Activated naive CD4-positive, alpha-beta T cell treated with Interleukin-2 at 50 U/mL for 16 hours (primary cell): ENCODE measurements at regions not wholly inside any gene's neighbourhood (a gene's known extent, or its start where the extent isn't known, plus 50 kb on each side); places are given as distances from the start of the nearest gene placed in this dataset.
A peak's percentile ranks its signal among the peaks of the same experiment; 100 is the strongest.

Source experiments
- DNase-seq: peaks from one replicate; pipeline ENCODE4 v3.0.0-alpha.2; 2020

DNA sequence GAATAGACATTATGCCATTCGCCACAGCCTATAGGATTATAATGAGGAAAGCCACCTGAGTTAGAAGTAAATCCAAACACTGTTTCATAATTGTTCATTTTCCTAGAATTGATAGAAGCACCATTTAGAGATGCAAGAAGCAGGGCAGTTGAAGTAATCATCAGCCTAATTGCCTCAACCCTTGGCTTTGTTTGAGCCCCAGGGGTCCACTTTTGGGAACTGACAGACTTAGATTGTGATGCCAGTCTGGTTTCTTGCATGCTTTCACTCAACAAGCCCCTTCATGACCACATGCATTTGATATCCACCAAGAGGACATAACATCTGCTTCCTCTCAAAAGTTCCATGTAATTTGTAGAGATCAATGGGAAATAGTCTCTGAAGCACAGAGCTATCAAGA lies 97.2 kb upstream of the COL8A1 start:
- no peak for DNase-seq

DNA sequence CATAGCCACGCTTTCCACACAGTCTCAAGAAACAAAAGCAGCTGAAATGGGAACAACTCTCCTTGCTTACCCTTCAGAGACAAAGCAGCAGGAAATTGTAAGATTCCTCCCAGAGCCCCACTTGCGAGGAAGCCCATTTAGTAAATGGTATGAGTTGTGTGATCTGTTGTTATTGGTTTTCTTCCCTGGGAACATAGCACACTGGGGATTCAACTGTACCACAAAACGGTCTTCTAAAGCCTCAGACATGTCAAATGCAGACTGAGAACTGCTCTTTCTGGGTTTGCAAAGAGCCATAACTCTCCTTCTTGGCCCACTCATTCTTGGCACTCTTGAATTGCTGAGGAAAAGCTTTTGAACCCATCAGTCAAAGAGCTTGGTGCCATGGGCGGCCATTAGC lies 101.0 kb upstream of the COL8A1 start:
- DNase-seq: no peak

DNA sequence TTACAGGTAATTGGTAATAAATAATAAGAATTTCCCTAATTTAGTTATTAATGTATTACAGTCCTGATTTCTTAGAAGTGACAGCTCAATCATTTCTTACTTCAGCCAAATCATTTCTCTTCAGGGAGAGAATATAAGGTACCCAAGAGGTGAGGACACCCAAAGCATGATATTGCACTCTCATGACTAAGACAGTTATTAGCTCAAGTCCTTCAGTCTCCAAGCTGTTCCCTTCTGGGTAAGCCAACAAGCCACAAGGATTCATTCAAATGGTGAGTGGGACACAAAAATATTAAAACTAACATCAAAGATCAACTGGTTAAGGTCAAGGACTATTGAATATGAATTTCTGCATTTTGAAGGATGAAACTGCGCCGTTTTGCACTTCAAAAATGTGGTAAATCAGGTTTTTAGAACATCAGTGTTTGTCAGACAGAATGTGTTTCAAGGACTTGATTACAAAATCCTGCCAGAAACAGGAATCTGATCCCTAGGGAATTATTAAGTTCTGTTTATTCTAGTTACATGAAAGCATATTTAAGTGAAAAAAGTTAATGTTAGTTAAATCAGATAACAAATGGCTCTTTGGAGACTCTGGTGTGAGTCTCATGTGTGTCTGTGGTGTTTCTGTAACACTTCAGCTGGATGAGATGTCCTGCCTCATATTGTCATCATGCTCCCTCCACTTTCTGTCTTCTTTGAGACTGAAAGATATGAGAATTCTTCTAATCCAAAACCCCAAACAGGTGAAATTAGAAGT lies 101.7 kb upstream of the COL8A1 start:
- DNase-seq: no peak

DNA sequence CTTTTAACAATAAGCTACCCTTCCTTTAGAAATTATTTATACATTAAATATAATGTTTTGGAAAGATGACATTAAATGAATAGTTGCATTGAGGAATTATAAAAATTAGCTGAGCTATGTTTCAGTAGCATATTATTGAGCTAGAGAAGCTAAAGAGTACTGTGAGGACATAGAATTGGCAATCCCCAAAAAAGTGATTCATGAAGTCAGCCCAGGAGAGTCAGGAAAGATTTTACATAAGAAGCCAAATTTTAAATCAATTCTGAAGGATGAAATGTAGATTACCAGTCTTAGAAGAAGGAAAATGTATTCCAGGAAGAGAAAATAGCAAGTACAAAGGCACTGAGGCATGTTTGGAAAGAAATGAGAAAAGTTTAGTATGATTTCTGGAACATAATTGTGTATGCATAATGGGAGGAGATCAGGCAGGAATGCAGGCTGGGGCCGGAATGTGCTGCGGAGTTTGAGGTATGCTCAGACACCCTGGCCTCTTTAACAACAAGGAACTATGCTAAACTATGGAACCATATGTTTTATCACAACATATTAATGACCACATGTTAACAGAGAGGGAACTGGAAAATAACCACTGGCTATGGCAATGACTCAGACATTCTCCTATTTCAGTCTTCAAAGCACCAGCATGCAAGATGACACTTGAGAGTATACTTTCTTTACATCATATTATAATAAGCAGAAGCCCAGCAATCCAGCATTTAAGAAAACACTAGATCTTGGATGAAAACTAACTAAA lies 103.3 kb upstream of the COL8A1 start:
- no peak for DNase-seq

DNA sequence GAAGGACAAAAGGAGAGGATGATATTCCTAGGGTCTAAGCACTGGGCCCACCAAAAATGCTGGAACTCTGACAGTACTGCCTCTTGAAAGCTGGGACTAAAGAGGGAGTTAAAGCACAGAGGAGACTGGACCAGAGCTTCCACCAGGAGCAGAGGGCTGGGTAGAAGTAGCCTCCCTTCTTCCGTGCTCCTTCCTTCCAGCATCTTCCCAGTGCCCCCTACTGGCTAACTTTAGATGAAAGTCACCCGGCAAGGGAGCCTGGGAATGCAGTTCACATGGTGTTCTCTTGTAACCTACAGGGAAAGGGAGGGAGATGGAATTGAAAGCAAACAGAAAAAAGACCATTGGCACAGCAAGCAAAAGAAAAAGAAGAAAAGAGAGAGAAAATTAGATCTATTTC lies 106.1 kb upstream of the COL8A1 start:
- no peak for DNase-seq

DNA sequence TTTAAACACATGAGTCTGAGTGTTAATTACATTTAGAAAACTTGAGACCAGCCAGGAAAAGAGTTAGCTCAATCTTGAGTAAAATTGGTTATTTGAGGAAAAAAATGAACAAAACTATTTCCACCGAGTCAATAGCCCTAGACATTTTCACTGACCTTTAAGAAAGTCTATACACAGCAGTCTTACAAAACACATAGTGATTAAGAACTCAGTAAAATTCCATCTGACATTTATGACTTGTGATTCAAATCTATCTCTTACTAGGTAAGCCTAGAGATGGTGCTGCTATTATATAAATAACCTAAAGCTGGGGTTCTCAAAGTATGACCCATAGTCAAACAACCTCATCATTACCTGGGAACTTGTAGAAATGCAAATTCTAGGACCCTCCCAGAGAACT lies 109.1 kb upstream of the COL8A1 start:
- DNase-seq: no peak

DNA sequence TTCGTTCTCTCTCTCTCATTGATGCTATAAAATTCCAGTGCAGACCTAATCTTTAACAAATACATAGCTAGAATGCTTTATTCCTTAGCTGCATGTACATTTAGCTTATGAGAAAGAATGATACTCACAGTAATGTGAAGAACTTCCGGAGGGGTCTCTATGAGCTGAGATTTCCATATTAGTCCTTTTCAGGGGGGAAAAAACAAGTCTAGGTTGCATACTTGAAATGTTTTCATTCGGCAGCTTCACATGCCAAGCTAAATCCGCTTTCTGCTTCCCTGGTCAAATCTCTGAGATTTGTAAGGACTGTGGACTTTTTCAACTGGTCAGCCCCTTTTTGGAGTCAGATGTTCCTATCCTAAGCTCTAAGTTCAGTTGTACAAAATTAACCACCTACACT lies 111.5 kb upstream of the COL8A1 start:
- DNase-seq: no peak

DNA sequence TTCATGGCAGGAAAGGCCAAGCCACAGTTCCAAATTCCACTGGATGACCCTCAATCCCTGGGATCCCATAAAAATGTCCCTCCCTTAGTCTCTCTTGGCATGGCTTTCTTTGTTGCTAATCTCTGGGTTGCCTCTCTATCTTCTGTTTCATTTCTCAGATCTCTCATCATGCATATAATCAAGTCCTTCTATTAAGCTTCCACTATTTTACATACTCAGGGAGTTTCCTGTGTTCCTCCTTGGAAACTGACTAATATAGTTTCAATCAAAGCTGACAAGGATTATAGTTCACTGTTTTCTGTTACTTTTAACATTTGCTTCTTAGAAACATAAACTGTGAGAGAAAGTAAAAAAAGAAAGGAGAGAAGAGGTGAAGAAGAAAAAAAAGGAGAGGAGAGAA lies 113.8 kb upstream of the COL8A1 start:
- no peak for DNase-seq

DNA sequence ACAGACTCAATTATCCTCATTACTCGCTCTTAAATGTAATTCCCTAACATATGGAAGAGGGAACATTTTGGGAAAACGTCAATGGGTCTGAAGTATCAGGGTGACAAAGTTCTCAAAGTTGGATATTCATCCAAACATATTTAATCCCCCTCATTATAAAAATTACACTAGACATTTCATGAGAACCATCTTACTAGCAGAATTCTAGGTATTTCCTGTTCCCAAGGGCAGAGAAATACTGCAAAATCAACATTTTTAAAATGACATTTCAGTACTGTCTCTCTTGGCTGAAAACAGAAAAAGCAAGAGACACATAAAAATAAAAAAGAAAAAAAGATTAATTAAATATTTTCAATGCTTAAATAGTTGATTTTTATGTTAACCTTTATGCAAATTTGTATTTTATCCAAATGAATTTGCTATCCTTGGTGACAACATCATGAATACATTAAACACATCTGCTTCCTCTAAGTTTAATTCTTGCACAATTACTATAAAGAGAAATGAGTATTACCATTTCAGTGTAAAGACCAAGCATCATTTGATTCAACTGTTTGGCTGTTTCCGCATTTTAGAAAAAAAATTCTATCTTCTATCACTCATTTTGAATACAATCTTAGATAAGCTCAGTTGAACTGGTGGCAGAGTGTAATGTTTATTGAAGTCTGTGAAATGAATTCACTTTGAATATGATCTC lies 114.8 kb upstream of the COL8A1 start:
- DNase-seq: no peak

DNA sequence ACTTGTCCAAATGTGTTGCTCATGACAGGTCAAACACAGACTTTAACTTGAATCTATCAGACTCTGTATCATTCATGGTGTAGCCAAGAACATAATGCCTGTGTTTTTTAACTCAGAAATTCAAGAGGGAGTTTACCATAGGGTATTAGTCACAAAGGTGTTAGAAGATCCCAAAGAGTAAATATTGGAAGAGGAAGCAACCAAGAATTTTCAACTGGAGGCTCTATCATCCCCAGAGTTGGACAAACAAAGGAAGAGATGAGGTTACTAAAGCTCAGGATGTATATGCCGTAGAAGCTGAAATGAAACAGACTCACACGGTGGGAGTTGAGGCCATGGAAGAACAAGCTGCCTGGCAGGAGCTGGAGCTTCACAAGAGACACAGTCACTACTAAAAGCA lies 116.2 kb upstream of the COL8A1 start:
- DNase-seq: no peak

DNA sequence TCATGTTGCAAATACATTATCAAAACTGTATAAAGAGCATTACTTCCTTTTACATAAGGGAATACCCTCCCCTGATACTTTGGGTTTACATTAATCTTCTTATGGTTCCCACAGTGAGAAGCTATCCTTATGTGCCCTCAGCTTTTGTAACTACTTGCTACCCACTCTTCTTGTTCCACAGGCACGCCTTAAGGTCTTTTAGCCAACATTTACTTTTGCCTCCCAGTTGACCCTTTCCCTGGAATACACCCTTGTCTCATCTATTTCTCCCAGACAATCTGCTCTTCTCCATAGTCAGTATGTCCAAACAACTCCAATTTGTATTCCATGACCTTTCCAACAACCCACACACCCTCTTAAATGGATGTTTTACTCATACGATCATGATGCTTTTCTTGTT lies 116.8 kb upstream of the COL8A1 start:
- no peak for DNase-seq

DNA sequence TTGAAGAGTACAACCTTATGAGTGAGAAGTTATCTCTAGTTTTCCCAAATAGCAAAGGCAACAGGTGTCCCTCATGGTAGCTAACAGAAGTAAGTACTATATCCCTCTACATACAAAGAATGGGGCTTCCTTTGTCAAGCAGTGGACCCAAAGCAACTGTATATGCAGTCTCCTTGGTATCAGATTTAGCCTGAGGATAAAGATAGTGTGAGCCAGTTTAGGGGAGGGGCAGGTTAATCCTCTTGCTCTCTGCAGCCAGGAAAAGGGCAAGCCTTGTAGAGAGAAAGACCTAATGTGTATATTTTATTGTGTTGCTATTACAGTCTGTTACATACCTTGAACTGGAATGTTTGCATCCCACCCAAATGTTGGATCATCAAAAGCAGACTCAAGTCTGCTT lies 117.9 kb upstream of the COL8A1 start:
- no peak for DNase-seq

DNA sequence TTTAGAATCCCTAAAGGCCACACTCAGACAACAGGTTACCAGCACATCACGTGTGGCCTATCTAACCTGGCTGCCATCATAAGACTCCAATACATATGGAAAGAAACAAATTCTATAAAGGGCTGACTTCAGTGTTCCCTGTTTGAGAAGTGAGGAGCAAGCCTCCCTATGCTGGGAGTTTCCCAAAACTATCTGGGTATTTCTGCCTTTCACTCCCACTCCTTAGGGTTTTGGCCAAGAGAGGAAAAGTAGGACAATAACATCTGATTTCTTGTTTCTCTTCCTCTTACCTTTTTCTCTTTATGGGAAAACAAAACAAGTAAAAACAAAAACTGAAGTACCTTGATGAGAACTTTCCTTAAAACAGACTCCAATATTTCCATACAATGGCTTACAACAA lies 121.5 kb upstream of the COL8A1 start:
- no peak for DNase-seq

DNA sequence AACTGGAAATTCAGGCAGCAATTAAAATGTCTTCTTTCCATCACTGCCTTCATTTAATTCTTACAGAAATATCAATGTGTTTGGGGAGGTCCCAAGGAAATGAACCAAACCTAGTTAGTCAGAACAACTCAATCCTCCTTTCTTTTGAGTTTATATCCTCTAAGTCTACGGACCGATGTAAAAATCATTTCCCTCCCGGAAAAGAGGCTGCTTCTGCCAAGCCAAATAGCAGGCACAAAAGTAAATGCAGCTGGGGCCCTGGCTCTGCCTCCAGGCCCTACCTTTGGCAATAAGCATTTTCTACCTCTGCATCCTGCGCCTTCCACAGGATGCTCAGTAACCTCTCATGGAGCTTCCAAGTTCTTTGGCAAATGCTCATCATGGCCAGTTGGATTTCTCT lies 122.5 kb upstream of the COL8A1 start:
- DNase-seq: no peak

DNA sequence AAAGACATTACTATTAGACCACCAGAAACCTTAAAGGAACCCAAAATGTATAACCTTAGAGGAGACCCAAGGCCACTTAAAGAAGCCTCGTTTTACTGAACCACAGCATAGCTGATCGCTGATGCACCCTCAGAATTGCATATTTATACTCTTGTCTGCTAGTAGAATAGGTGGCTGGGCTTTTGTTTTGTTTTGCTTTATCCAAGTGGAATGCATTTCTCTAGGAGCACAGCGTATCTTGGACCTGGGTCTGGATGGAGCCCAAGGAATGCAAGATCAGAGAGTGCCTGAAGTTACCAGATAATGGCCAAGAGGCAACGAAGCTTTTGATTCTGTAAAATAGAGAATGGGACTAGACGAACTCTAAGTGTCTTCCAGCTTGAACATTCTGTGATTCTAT lies 129.2 kb upstream of the COL8A1 start:
- no peak for DNase-seq

DNA sequence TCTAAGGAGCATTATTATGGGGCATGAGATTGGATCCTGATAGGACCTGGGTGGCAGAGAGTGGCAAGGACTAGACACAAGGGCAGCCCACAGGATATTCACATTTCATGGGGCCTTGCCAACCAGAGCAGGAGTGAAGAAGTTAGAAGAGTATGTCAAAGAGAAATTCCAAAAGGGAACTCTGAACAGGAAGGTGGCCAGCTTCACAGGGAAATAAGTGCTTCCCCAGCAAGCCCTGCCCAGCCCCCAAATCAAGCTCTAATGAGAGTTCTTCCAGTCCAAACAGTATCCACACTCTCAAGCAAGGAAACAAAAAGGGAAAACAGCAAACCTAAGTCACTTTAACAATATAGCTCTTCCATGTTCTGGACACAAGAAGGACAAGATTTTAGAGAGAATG lies 130.2 kb upstream of the COL8A1 start:
- DNase-seq: no peak

DNA sequence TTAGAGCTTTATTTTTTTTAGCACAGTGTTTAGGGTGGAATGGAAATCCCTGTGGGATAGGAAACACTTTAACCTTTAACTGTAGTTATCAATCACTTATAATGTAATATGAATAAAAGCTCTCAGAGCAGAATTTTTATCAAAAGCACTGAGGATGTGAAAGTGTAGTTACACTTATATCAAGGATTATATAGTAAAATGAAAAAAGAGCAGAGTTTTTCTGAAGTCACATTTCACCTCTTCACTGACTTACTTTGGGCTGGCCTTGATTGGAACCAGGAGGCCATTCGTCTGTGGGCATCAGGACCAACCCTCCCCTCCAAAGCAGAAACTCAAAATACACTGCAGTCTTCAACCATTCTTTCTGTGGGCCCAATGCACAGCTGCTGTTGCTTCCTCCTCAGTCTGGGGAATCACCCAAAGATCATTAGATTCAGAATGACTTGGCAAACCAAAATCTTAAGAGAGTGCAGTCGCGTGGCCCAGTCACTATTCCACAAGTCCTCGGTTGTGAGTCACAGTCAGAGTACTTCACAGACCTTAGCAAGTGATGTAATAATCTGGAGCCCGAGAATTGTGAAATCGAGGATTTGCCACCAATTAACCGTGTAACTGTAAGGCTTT lies 132.6 kb upstream of the COL8A1 start:
- DNase-seq: peak; percentile 15

DNA sequence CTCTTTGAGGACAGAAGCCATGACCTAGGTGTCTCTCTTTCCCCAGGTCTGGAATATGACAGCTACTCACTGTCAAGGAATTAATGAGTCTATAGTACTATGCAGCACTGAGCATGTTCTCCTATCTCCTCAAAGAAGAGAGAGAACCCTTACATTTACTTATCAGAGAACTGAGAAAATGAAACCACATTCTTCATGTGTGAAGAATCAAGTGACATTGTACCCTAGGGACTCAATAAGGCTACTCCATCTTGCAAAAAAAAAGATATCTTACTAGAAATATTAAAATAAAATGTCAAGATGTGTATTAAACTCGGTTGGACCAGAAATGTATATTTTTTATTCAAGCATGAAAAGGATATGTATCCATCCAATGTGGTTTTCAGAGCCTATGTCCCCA lies 133.2 kb upstream of the COL8A1 start:
- DNase-seq: no peak

DNA sequence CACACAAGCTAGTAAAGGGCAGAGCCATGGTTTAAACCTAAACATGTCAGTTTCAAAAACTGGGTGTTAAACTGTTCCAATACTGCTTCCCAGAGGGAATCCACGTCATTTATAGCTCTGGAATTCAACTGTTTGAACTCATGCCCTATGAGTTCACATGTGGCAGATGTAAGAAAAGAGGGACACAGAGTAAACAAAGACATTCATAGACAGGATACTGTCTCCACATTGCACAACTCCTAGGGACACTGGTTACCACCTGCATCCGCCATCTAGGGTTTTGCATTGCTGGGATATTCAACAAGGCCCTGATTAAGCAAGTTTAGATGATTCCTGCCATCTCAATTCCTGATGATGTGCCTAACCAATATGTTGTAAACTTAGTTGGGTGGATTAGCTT lies 134.1 kb upstream of the COL8A1 start:
- no peak for DNase-seq

DNA sequence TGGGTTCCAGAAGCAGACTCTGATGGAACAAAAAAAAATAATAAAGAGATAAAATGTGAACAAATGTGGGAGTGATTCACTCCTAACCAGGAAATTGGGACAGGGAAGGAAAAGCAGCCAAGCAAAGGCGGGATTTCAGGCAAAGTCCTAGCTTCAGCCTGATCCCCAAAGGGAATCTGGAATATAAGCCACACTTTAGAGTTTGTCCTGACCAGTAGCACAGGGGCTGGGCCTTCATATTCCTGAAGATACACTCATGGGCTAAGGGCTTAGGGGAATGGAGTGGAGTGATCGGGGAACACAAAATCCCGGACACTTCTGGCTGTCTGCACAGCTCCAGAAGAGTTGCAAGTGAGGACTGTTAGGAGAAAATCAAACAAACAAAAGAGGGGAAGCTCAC lies 135.0 kb upstream of the COL8A1 start:
- no peak for DNase-seq

DNA sequence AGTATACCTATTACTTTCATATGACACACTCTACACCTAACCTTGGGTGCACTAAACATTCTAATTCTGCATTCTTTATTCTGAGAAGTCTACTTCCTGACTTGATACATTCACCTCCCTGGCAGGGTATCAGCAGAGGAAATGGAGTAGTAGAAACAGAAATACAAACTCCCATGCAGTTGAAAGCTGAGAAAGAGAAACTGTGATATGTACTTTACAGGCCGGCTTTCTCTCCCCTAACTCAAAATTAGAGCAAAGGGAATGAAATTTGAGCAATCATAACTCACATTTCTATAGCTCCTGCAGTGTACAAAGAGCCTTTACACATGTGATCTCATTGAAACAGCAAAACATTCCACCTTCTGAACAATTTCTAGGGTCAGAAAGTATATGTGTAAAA lies 135.5 kb upstream of the COL8A1 start:
- no peak for DNase-seq

DNA sequence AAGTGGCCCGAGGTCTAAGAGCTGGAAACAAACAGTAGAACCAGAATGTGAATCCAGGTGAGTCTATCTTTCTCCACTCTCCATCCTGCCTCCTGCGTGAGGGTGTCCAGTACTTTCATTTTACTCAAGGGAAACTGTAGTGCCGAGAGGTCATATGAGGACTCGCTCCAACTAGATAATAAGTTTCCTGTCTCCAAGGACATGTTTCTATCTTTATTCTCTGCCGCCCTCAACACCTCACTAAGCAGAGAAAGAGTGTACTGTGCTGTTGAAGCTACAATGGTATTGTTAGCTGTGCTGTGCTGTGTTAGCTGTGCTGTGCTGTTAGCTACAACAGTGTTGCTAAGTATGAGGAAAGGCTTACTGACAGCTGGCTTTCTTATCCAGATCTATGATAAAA lies 137.9 kb upstream of the COL8A1 start:
- DNase-seq: no peak

DNA sequence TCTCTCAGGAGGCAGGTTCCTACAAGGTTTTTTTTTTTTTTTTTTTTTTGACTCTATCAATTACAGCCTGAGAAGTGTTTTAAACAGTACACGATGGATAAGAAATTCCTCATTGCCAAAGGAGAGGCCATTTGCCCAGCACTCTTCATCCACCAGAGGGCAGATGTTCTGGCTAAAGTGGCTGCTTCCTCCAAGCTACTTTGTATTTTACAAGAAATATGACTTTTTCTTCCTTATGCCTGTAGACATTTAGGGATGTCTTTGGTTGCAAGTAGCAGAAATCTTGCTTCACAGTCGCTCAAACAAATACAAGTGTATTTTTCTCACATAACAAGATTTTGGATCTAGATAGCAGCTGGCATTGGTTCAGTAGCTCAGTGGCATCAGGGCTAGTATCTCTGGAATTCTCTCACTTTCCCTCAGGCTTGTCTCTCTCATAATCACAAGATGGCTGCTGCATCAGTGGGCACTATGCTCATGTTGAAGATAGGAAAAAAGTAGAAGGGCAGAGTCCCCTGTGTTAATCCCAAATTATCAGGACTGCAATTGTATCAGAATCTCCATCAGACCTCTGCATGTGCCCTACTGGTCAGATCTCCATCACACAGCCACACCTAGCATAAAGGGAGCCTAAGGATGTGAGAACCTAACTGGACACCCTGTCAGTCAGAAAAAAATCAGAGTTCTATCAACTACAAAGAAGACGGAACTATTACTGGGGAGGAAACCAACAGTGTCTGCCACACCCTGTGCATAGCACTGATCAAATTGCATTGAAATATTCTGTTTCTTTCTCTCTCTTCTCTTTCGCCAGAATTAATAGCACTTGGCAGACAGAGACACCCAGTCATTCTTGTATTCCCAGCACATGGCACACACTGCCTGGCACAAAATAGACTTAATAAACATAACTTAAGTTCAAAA lies 138.9 kb upstream of the COL8A1 start:
- DNase-seq: no peak
